HK-2 (cell line): ENCODE measurements at regions not wholly inside any gene's neighbourhood (a gene's known extent, or its start where the extent isn't known, plus 50 kb on each side); places are given as distances from the start of the nearest gene placed in this dataset.
"Not testable (repeated sequence)": the region's sequence is repeated elsewhere in the genome, so short reads cannot be mapped to it uniquely, and the experiment has no call there.

Source experiments
- DNase-seq: peaks from one replicate; pipeline ENCODE4 v3.0.0-alpha.2; 2018; ENCODE audit not compliant: unreplicated experiment

- DNase-seq: no peak
These were observed 338.1 kb upstream of the SPHKAP start for GRCh38 chr2:228519561-228519960.

GRCh38 chr2:228516019-228516418 lies 334.5 kb upstream of the SPHKAP start:
- no peak for DNase-seq

DNA sequence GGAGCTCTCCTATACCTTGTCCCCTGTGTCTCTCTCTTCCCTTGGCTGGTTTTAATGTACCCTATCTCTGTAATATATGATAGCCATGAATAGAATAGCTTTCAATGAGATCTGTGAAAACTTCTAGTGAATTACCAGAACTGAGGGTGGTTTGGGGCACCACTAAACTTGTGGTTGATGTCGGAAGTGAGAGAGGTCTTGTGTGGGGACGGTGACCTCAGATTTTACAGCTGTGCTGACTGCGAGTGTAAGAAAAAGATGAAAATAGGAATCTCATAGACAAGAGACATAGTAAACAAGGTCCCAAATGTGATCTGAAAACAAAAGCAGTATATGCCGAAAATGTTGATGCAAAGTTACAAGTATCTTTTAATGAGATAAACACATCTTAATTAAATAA lies 332.0 kb upstream of the SPHKAP start:
- not testable (repeated sequence) for DNase-seq

- no peak for DNase-seq
These were observed 327.5 kb upstream of the SPHKAP start for GRCh38 chr2:228509021-228509420.

DNA sequence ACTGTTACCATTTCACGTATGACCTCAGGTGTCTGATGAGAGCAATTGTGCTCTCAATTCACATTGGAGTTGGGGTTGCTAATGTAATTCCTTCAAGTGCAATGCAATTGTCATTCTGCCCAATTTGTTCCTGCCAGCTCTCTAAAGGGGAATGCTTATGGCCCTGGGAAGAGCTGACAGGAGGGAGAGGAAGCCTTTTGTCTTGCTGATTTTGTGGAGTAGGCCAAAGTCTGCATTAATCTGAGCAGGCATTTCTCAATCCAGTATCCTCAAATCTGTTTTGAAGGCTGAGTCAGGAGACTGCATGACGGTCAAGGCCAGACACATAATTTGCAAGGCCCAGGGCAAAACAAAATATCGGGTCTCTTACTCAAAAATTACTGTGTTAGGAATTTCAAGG lies 326.4 kb upstream of the SPHKAP start:
- no peak for DNase-seq

DNA sequence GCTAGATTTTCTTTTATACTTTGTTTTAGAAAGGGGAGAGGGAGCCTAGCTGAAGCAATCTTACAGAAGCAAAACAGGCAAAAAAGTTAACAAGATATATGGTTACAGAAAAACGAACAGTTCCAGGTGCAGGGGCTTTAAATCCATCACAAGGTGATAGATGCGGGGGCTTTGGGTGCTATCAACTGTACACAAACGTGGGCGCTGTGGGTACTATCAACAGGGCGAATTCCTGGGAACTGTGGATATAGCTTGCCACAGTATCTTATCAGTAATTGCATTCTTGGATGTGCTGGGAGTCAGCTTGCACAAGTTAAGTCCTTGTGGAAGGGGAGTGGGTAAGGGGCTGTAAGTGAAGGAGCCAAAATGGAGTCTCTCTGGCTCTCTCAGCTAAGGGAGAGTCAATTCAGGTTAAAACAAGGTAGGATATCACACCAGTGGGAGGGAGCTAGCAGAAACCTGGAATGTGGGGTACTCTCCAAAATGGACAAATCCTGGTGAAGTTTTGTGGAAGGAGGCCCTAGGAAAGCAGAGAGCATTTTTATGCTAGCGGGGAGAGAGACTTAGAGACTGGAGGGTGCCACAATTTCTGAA lies 325.8 kb upstream of the SPHKAP start:
- no peak for DNase-seq

DNA sequence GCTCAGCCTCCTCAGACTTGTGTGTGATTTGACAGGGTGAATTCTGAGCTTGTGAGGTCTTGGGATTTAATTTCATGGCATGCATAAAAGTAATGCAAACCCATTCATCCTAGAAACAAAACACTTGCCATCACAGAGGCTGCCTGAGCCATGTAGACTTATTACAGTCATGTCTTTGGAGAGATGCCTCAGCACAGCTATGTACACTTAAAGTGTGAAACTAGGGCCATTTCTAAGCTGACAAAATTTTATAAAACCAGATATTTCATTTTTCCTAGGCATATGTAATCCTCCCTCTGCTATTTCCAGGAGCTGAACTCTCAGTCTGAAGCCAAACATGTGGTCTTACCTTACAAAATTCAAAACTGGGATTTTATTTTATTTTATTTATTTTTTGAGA lies 322.2 kb upstream of the SPHKAP start:
- DNase-seq: no peak

- DNase-seq: no peak
These were observed 312.4 kb upstream of the SPHKAP start for GRCh38 chr2:228493852-228494251.

DNA sequence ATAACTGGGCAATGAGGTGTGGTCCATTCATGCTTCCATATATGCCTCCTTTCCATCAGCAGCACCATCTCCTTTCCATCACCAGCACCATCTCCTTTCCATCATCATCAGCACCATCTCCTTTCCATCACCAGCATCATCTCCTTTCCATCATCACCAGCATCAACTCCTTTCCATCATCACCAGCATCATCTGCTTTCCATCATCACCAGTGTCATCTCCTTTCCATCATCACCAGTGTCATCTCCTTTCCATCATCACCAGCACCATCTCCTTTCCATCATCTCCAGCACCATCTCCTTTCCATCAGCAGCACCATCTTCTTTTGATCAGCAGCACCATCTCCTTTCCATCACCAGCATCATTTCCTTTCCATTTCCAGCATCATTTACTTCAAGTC lies 297.5 kb upstream of the SPHKAP start:
- no peak for DNase-seq

GRCh38 chr2:228474466-228474865 lies 293.0 kb upstream of the SPHKAP start:
- no peak for DNase-seq

GRCh38 chr2:228469721-228470120 lies 288.2 kb upstream of the SPHKAP start:
- no peak for DNase-seq

- DNase-seq: no peak
These were observed 285.4 kb upstream of the SPHKAP start for GRCh38 chr2:228466851-228467250.

- no peak for DNase-seq
These were observed 283.9 kb upstream of the SPHKAP start for GRCh38 chr2:228465408-228465807.

DNA sequence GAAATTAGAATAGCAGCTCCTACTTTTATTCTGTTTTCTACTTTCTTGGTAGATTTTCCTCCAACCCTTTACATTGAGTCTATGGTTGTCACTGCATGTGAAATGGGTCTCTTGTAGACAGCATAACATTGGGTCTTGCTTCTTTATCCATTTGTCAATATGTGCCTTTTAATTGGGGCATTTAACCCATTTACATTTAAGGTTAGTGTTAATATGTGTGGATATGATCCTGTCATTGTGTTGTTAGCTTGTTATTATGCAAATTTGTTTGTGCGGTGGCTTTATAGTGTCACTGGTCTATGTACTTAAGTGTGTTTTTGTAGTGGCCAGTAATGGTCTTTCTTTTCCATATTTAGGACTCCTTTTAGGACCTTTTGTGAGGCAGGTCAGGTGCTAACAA lies 276.9 kb upstream of the SPHKAP start:
- no peak for DNase-seq

- DNase-seq: no peak
These were observed 265.9 kb upstream of the SPHKAP start for GRCh38 chr2:228447266-228447915.

DNA sequence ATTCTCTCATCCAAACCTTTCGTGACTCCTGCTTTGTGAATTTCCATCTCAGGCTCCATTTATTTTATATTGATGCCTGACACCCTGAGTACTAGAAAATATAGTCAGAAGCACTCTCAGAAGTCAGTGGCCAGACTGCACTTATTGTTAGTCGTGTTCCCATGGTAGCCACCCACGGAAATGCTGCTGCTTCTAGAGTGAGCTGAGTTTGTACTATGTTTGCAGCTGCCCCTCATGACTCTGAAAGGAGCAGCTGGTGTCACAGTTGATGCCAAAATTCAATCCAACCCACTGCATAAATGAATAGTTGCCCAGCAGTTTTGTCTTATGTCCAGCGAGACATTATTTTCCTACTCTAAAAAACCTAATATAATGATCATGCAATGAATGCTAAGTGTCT lies 265.2 kb upstream of the SPHKAP start:
- DNase-seq: no peak

- DNase-seq: no peak
These were observed 262.7 kb upstream of the SPHKAP start for GRCh38 chr2:228444161-228444560.

- no peak for DNase-seq
These were observed 252.2 kb upstream of the SPHKAP start for GRCh38 chr2:228433721-228434120.

GRCh38 chr2:228432116-228432515 lies 250.6 kb upstream of the SPHKAP start:
- DNase-seq: no peak

- DNase-seq: no peak
These were observed 249.5 kb upstream of the SPHKAP start for GRCh38 chr2:228430986-228431385.

DNA sequence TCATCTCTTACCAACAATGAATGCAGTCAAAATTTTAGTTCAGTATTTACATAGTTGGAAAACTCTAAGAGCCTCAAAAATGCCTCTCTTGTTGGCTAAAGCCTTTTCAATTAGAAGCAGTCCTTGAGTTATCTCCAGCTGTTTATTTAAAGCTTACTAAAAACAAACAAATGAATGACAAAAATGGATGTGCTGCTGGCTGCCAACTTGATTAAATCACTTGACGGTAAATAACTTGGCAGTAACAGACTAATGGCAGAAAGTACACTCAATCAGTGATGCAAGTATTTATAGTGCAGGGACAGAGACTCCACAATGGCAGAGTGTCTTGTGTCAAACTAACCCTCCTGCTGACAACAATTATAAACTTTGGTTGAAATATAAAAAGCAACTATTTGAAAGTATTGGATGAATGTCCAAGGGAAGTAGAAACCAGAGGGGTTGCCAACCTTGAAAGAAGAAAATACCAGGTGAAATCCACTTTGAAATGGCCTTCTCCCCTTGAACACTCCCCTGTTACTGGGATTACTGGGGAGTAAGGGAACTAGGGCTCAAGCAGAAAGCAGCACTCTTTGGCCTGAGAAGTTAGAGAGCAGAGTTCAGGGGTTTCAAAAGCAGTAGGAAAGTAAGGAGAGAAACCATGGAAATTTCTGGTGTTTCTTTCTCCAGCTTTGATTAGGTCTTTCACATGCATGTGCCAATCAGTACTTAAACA lies 245.2 kb upstream of the SPHKAP start:
- no peak for DNase-seq

DNA sequence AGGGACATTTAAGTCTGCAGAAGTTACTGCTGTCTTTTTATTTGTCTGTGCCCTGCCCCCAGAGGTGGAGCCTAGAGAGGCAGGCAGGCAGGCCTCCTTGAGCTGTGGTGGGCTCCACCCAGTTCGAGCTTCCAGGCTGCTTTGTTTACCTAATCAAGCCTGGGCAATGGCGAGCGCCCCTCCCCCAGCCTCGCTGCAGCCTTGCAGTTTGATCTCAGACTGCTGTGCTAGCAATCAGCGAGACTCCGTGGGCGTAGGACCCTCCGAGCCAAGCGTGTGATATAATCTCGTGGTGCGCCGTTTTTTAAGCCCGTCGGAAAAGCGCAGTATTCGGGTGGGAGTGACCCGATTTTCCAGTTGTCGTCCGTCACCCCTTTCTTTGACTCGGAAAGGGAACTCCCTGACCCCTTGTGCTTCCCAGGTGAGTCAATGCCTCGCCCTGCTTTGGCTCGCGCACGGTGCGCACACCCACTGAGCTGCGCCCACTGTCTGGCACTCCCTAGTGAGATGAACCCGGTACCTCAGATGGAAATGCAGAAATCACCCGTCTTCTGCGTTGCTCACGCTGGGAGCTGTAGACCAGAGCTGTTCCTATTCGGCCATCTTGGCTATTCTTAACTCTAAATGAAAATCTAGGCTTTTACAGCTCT lies 244.0 kb upstream of the SPHKAP start:
- DNase-seq: not testable (repeated sequence)

GRCh38 chr2:228417956-228418355 lies 236.5 kb upstream of the SPHKAP start:
- DNase-seq: no peak
